ENCODE measurements at regions not wholly inside any gene's neighbourhood (a gene's known extent, or its start where the extent isn't known, plus 50 kb on each side); places are given as distances from the start of the nearest gene placed in this dataset.
A peak's percentile ranks its signal among the peaks of the same experiment; 100 is the strongest.

- DNase-seq (ENCODE audit: low read depth): no peak
- no peak overlapping the region for H3K4me3 ChIP-seq (ENCODE audit: low read length)
- no peak for TF ChIP-seq CTCF (conservative IDR thresholded peaks at IDR 0.05; ENCODE audit: low read depth, low read length)
These were observed 371.8 kb upstream of the FANCL start for GRCh38 chr2:58612973-58613372.

GRCh38 chr2:58609326-58609725, 368.2 kb upstream of the FANCL start:
- TF ChIP-seq CTCF (conservative IDR thresholded peaks at IDR 0.05; ENCODE audit: low read depth, low read length): no peak
- no peak for DNase-seq (ENCODE audit: low read depth)

DNA sequence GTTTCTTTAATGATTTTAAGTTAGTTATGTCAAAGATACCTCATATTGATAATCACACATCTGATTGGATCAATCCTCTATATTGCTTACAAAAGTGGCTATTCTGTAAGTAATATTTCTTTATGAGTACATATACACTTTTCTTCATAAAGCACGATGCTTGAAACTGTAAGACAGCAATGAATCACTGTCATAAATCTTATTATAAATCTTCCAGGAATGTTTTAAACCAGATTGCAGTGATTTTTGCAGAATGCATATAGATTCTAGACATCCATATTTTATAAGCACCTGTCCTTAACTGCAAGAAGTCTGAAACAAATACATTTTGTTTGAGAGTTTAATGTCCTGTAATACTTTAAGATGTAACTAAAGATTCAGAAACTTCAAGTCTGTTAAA, 367.0 kb upstream of the FANCL start:
- no peak for TF ChIP-seq CTCF (conservative IDR thresholded peaks at IDR 0.05; ENCODE audit: low read depth, low read length)
- no peak overlapping the region for H3K4me3 ChIP-seq (ENCODE audit: low read length)
- no peak for DNase-seq (ENCODE audit: low read depth)

More at GRCh38 chr2:58609326-58609725, 368.2 kb upstream of the FANCL start:
- H3K4me3 ChIP-seq (ENCODE audit: low read length): no peak overlapping the region

DNA sequence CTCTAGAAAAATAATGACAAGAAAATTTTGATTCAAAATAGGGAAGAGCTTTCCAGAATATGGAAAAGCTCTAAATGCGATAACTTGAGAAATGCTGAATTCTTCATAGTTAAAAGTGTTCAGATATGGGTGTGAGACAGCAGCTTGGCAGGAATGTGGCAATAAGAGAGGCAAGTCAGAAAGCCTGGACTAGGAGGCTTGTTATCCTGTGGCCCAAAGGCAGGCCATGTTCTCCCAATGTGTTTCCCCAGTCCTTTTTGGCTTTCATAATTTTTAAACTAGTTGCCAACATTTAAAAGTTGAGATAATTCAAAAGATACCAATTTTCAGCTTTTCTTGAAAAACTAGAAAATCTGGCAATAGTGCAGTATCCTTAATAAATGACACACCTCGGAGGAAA, 366.3 kb upstream of the FANCL start:
- no peak for DNase-seq (ENCODE audit: low read depth)
- H3K4me3 ChIP-seq (ENCODE audit: low read length): no peak overlapping the region
- no peak for TF ChIP-seq CTCF (conservative IDR thresholded peaks at IDR 0.05; ENCODE audit: low read depth, low read length)

DNA sequence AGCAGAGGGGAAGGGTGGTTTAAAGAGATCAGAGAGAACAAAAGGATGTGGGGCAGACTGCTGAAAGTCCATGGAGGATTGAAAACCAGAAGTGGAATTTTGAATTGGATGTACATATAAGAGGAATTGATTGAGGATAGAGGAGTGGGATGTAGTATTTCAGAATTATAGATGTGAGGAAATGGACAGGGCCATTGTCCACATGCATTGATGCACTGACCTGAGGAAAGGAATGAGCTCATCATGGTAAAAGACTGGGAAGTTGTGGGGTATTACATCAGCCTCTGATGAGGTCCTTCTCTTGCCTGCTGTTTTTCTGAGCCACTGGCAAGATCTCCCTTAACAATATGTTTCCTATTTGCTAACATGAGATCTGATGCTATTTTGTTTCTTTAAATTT, 365.7 kb upstream of the FANCL start:
- no peak for DNase-seq (ENCODE audit: low read depth)

GRCh38 chr2:58604096-58604495, 363.0 kb upstream of the FANCL start:
- no peak for DNase-seq (ENCODE audit: low read depth)
- H3K4me3 ChIP-seq (ENCODE audit: low read length): no peak overlapping the region
- no peak for TF ChIP-seq CTCF (conservative IDR thresholded peaks at IDR 0.05; ENCODE audit: low read depth, low read length)

More for the DNA sequence above, 365.7 kb upstream of the FANCL start:
- TF ChIP-seq CTCF (conservative IDR thresholded peaks at IDR 0.05; ENCODE audit: low read depth, low read length): no peak
- H3K4me3 ChIP-seq (ENCODE audit: low read length): no peak overlapping the region

DNA sequence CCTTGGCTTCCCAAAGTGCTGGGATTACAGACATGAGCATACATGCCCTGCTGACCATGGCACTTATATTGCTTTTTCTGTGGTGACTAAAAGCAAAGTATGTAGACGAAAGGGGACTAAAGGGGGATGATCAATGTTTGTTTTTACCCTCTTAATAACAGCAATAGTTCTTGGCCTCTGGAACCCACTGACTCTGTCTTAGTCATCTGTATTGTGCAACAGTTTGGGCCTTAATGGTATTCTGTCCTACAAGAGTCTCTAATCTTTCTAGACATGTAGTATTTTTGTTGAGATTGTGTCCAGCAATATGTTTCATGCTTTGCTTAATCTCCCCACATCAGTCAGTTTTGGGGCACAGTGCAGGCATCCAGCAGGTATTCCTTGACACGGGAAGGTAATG, 359.9 kb upstream of the FANCL start:
- H3K4me3 ChIP-seq (ENCODE audit: low read length): no peak overlapping the region
- no peak for TF ChIP-seq CTCF (conservative IDR thresholded peaks at IDR 0.05; ENCODE audit: low read depth, low read length)
- DNase-seq (ENCODE audit: low read depth): peak; percentile 13

Data from retinal pigment epithelial cell (primary cell).